H7 (cell line): ENCODE measurements at regions not wholly inside any gene's neighbourhood (a gene's known extent, or its start where the extent isn't known, plus 50 kb on each side); places are given as distances from the start of the nearest gene placed in this dataset.

Experiments used
- DNase-seq: peaks from one replicate; pipeline ENCODE4 v3.0.0; 2012
- H3K27me3 ChIP-seq: 2 replicates; pipeline ENCODE4 v1.6.0; 2011; ENCODE audit warnings: mild to moderate bottlenecking, low read length; ENCODE audit not compliant: control insufficient read depth, insufficient read depth
- H3K36me3 ChIP-seq: replicated peaks from 2 replicates; pipeline ENCODE4 v1.5.1; 2011; ENCODE audit warnings: low read length; ENCODE audit not compliant: control insufficient read depth, insufficient read depth
- H3K4me3 ChIP-seq: 2 replicates; pipeline ENCODE4 v1.5.1; 2011; ENCODE audit warnings: low read depth, mild to moderate bottlenecking, control low read depth, low read length, moderate library complexity; ENCODE audit not compliant: insufficient read depth

- DNase-seq = no peak
- no peak overlapping the region for H3K4me3 ChIP-seq
Observed at GRCh38 chr2:235325151-235325550, 168.7 kb upstream of the AGAP1 start.

GRCh38 chr2:235328991-235329390, 164.9 kb upstream of the AGAP1 start:
- no peak for DNase-seq
- Histone ChIP-seq H3K4me3 (no peak overlapping the region), H3K36me3 (no peaks in the 10 kb centered on the region), H3K27me3 (no peaks in the 10 kb centered on the region)

More at GRCh38 chr2:235325151-235325550, 168.7 kb upstream of the AGAP1 start:
- Histone ChIP-seq H3K36me3 (no peaks in the 10 kb centered on the region), H3K27me3 (no peaks in the 10 kb centered on the region)

GRCh38 chr2:235330775-235331451, 162.9 kb upstream of the AGAP1 start:
- DNase-seq = no peak
- H3K4me3 ChIP-seq = no peak overlapping the region
- H3K27me3 ChIP-seq = no peaks in the 10 kb centered on the region
- no peaks in the 10 kb centered on the region for H3K36me3 ChIP-seq

- Histone ChIP-seq H3K4me3 (no peak overlapping the region), H3K36me3 (no peaks in the 10 kb centered on the region), H3K27me3 (no peaks in the 10 kb centered on the region)
- no peak for DNase-seq
Observed at GRCh38 chr2:235332240-235332890, 161.5 kb upstream of the AGAP1 start.

GRCh38 chr2:235333076-235333475, 160.8 kb upstream of the AGAP1 start:
- no peaks in the 10 kb centered on the region for H3K36me3 ChIP-seq
- DNase-seq = no peak
- no peak overlapping the region for H3K4me3 ChIP-seq
- no peaks in the 10 kb centered on the region for H3K27me3 ChIP-seq

- Histone ChIP-seq H3K36me3 (no peaks in the 10 kb centered on the region), H3K27me3 (no peaks in the 10 kb centered on the region), H3K4me3 (no peak overlapping the region)
- no peak for DNase-seq
Observed at GRCh38 chr2:235334179-235334578, 159.7 kb upstream of the AGAP1 start.

- H3K36me3 ChIP-seq = no peaks in the 10 kb centered on the region
- no peak overlapping the region for H3K4me3 ChIP-seq
- no peak for DNase-seq
- H3K27me3 ChIP-seq = no peaks in the 10 kb centered on the region
Observed at GRCh38 chr2:235343156-235343774, 150.6 kb upstream of the AGAP1 start.

GRCh38 chr2:235343869-235344268, 150.0 kb upstream of the AGAP1 start:
- no peak for DNase-seq
- no peaks in the 10 kb centered on the region for H3K27me3 ChIP-seq
- no peak overlapping the region for H3K4me3 ChIP-seq
- H3K36me3 ChIP-seq = no peaks in the 10 kb centered on the region

- DNase-seq = no peak
- H3K36me3 ChIP-seq = no peaks in the 10 kb centered on the region
- no peaks in the 10 kb centered on the region for H3K27me3 ChIP-seq
- no peak overlapping the region for H3K4me3 ChIP-seq
Observed at GRCh38 chr2:235345745-235346144, 148.1 kb upstream of the AGAP1 start.

GRCh38 chr2:235347691-235348090, 146.2 kb upstream of the AGAP1 start:
- Histone ChIP-seq H3K36me3 (no peaks in the 10 kb centered on the region), H3K27me3 (no peaks in the 10 kb centered on the region), H3K4me3 (no peak overlapping the region)
- DNase-seq = no peak

- DNase-seq = no peak
- Histone ChIP-seq H3K36me3 (no peaks in the 10 kb centered on the region), H3K4me3 (no peak overlapping the region), H3K27me3 (no peaks in the 10 kb centered on the region)
Observed at GRCh38 chr2:235348329-235348728, 145.5 kb upstream of the AGAP1 start.

GRCh38 chr2:235350234-235350633, 143.6 kb upstream of the AGAP1 start:
- no peaks in the 10 kb centered on the region for H3K36me3 ChIP-seq
- H3K4me3 ChIP-seq = no peak overlapping the region
- H3K27me3 ChIP-seq = no peaks in the 10 kb centered on the region
- no peak for DNase-seq

- Histone ChIP-seq H3K27me3 (no peaks in the 10 kb centered on the region), H3K4me3 (no peak overlapping the region), H3K36me3 (no peaks in the 10 kb centered on the region)
- no peak for DNase-seq
Observed at GRCh38 chr2:235352541-235352940, 141.3 kb upstream of the AGAP1 start.

- no peak overlapping the region for H3K4me3 ChIP-seq
- H3K27me3 ChIP-seq = no peaks in the 10 kb centered on the region
- no peak for DNase-seq
- no peaks in the 10 kb centered on the region for H3K36me3 ChIP-seq
Observed at GRCh38 chr2:235357881-235358280, 136.0 kb upstream of the AGAP1 start.

- Histone ChIP-seq H3K4me3 (no peak overlapping the region), H3K36me3 (no peaks in the 10 kb centered on the region), H3K27me3 (no peaks in the 10 kb centered on the region)
- DNase-seq = no peak
Observed at GRCh38 chr2:235358981-235359471, 134.8 kb upstream of the AGAP1 start.
